Mucosa of rectum (tissue), 2 donors: ENCODE measurements at regions not wholly inside any gene's neighbourhood (a gene's known extent, or its start where the extent isn't known, plus 50 kb on each side); places are given as distances from the start of the nearest gene placed in this dataset.

Experiments used
- H3K27ac ChIP-seq, 2 donors: one replicate each; pipeline ENCODE4 v1.7.0; 2013; ENCODE audit warnings: inconsistent platforms in 2 of 2, low read depth in 2 of 2, low read length in 2 of 2
- H3K27me3 ChIP-seq, 2 donors: one replicate each; pipeline ENCODE4 v1.7.0; 2013; ENCODE audit warnings: low read length in 2 of 2; ENCODE audit not compliant: control insufficient read depth in 2 of 2, insufficient read depth in 2 of 2
- H3K36me3 ChIP-seq, 2 donors: one replicate each; pipeline ENCODE4 v1.7.0; 2013; ENCODE audit warnings: low read length in 2 of 2; ENCODE audit not compliant: control insufficient read depth in 2 of 2, insufficient read depth in 2 of 2
- H3K4me1 ChIP-seq, 2 donors: one replicate each; pipeline ENCODE4 v1.7.0; 2013; ENCODE audit warnings: low read length in 2 of 2, mild to moderate bottlenecking in 1 of 2; ENCODE audit not compliant: control insufficient read depth in 2 of 2, insufficient read depth in 2 of 2
- H3K4me3 ChIP-seq, 2 donors: one replicate each; pipeline ENCODE4 v1.7.0; 2013; ENCODE audit warnings: low read length in 2 of 2
- H3K9ac ChIP-seq, 2 donors: one replicate each; pipeline ENCODE4 v1.7.0; 2013; ENCODE audit warnings: low read length in 2 of 2, low read depth in 1 of 2, mild to moderate bottlenecking in 1 of 2
- H3K9me3 ChIP-seq, 2 donors: one replicate each; pipeline ENCODE4 v1.7.0; 2013; ENCODE audit warnings: low read length in 2 of 2; ENCODE audit not compliant: control insufficient read depth in 2 of 2
- donor health status: healthy.
- donor health status: Normal muscosa, but diverticular disease.

DNA sequence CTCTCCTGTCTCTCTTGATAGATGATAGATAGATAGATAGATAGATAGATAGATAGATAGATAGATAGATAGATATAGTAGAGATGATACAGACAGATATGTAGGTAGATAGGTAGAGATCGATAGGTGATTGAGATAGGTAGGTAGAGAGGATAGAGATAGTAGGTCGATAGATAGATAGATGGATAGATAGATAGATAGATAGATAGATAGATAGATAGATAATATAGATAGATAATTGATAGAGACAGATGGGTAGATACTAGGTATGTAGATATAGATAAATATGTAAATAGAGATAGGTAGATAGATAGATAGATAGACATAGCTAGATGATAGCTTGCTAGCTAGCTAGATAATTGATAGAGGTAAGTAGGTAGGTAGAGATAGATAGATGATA, 1154.2 kb upstream of the AUTS2 start:
- H3K9me3 ChIP-seq, result no peaks in the 10 kb centered on the region
- H3K9ac ChIP-seq, result no peak overlapping the region
- no peaks in the 10 kb centered on the region for H3K36me3 ChIP-seq
- no peaks in the 10 kb centered on the region for H3K4me1 ChIP-seq
- no peak overlapping the region for H3K27ac ChIP-seq
- no peaks in the 10 kb centered on the region for H3K27me3 ChIP-seq
- H3K4me3 ChIP-seq, result no peak overlapping the region

DNA sequence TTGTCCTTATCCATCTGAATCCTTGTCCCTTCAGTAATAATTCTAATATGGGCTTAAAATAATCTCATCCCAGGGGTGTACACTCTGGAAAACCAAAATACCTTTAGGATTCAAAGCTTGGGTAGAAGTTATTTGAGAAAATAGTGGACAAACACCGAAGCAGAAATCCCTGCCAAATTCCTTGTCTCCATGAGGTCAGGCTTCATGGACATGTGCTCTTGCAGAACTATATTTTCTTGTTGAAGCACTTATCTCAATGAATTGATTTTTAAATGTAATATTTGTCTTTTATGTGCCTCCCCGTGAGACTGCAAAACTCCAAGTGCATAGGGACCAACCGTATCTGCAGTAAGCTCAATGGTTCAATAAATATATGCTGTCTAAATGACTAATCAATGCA, 1153.3 kb upstream of the AUTS2 start:
- Histone ChIP-seq H3K9ac (no peak overlapping the region), H3K9me3 (no peaks in the 10 kb centered on the region), H3K4me1 (no peaks in the 10 kb centered on the region), H3K4me3 (no peak overlapping the region), H3K27me3 (no peaks in the 10 kb centered on the region), H3K27ac (no peak overlapping the region), H3K36me3 (no peaks in the 10 kb centered on the region)

DNA sequence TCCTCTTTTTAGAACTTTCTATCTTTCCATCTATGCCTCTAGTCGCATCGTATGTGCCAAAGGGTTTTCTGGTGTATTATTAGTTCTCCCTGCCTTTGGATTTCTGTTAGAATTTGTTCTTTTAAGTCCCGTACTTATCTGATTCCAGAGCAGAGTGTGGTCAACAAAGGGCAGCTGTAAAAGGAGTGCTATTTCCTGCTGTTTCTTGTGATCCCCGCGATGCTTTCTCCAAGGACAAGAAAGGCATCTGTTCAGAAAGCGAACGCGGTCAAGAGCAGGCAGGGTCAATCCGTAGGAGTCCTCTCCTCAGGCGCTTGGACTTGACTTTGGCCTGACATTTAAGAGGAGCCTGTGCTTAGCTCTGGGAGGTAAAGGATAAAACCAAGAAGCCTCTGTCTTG, 1152.1 kb upstream of the AUTS2 start:
- Histone ChIP-seq H3K9me3 (no peaks in the 10 kb centered on the region), H3K27ac (no peak overlapping the region), H3K27me3 (no peaks in the 10 kb centered on the region), H3K36me3 (no peaks in the 10 kb centered on the region), H3K9ac (no peak overlapping the region), H3K4me3 (no peak overlapping the region), H3K4me1 (no peaks in the 10 kb centered on the region)

DNA sequence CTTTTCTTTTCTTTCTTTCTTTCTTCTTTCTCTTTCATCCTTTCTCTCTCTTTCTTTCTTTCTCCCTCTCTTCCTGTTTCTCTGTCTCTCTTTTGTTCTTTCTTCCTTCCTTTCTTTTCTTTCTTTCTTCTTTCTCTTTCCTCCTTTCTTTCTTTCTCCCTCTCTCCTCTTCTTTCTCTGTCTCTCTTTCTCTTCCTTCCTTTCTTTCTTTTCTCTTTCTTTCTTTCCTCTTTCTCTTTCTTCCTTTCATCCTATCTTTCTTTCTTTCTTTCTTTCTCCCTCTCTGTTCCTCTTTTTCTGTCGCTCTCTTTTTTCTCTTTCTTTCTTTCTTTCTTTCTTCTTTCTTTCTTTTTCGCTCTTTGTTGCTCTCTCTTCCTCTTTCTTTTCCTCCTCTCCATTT, 1149.2 kb upstream of the AUTS2 start:
- Histone ChIP-seq H3K9ac (no peak overlapping the region), H3K9me3 (no peaks in the 10 kb centered on the region), H3K36me3 (no peaks in the 10 kb centered on the region), H3K27ac (no peak overlapping the region), H3K4me3 (no peak overlapping the region), H3K4me1 (no peaks in the 10 kb centered on the region), H3K27me3 (no peaks in the 10 kb centered on the region)

DNA sequence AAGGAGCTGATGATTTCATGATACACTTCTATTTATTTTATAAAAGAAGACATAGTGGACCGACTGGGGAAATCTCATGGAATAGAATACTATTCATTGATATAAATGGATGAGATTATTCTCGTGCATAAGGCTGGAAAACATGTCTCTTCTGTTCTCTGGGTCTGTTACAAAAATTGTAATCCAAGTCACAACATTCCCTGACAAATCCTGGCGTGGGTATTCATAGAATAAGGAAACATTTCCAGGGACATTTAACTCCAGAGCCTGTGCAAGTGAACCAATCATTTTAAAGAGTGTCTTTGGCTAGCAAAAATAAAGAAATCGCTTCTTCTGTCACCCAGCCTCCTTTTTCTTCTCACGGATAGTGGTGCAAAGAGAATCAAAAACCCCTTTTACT, 1148.5 kb upstream of the AUTS2 start:
- Histone ChIP-seq H3K9me3 (no peaks in the 10 kb centered on the region), H3K9ac (no peak overlapping the region), H3K4me1 (no peaks in the 10 kb centered on the region)

DNA sequence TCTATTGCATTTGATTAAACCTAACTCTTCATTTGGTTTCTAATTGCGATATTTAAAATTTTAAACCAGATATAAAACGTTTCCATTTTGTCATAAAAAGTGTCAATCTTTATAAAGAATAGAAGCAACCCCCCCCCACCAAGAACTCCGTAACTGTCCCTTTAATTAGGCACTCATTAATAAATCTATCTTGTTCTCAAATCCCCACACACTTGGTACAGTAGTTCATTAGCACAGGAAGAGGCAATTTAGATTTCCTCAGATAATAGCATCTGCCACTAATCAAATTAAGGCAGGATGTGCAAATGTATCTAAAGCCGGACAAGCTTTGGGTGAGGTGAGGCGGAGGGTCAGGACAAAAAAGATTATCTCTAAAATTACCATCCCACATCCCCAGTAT, 1143.3 kb upstream of the AUTS2 start:
- Histone ChIP-seq H3K9me3 (peaks cover 0 to 5% of the 10 kb centered on the region in 2 donors), H3K36me3 (no peaks in the 10 kb centered on the region), H3K9ac (no peak overlapping the region), H3K27me3 (no peaks in the 10 kb centered on the region), H3K4me1 (no peaks in the 10 kb centered on the region), H3K4me3 (no peak overlapping the region), H3K27ac (no peak overlapping the region)

More for the DNA sequence above, 1148.5 kb upstream of the AUTS2 start:
- Histone ChIP-seq H3K27ac (no peak overlapping the region), H3K27me3 (no peaks in the 10 kb centered on the region), H3K4me3 (no peak overlapping the region), H3K36me3 (no peaks in the 10 kb centered on the region)

DNA sequence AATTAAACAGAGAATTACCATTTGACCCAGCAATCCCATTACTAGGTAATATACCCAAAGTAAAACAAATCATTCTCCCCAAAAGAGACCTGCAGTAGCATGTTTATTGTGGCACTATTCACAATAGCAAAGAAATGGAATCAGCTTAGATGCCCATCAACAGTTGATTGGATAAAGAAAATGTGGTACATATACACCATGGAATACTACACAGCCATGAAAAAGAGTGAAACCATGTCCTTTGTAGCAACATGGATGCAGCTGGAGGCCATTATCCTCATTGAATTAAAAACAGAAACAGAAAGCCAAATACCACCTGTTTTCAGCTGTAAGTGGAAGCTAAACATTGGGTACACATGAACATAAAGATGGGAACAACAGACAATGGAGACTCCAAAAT, 1141.8 kb upstream of the AUTS2 start:
- H3K4me3 ChIP-seq, result no peak overlapping the region

DNA sequence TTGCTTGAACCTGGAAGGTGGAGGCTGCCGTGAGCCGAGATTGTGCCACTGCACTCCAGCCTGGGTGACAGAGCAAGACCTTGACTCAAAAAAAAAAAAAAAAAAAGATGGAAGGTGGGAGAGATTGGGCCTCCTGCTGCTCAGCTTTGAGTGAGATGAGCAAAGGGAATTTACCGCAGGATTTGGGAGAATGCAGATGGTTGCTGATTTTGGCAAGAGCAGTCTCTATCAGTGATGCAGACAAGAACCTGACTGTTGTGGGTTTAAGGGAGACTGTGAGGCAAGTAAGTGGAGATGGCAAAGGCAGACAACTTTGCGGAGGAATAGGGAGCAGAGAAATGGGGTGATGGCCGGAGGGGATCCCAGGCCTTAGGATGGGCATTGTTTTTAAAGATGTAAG, 1140.8 kb upstream of the AUTS2 start:
- Histone ChIP-seq H3K4me1 (no peaks in the 10 kb centered on the region), H3K27me3 (no peaks in the 10 kb centered on the region), H3K9ac (no peak overlapping the region), H3K9me3 (peaks cover 0 to 5% of the 10 kb centered on the region in 2 donors), H3K36me3 (no peaks in the 10 kb centered on the region), H3K4me3 (no peak overlapping the region), H3K27ac (no peak overlapping the region)

More for the DNA sequence above, 1141.8 kb upstream of the AUTS2 start:
- H3K36me3 ChIP-seq, result no peaks in the 10 kb centered on the region
- no peaks in the 10 kb centered on the region for H3K27me3 ChIP-seq
- H3K9ac ChIP-seq, result no peak overlapping the region
- H3K9me3 ChIP-seq, result peaks cover 0 to 5% of the 10 kb centered on the region in 2 donors
- H3K27ac ChIP-seq, result no peak overlapping the region
- H3K4me1 ChIP-seq, result no peaks in the 10 kb centered on the region

DNA sequence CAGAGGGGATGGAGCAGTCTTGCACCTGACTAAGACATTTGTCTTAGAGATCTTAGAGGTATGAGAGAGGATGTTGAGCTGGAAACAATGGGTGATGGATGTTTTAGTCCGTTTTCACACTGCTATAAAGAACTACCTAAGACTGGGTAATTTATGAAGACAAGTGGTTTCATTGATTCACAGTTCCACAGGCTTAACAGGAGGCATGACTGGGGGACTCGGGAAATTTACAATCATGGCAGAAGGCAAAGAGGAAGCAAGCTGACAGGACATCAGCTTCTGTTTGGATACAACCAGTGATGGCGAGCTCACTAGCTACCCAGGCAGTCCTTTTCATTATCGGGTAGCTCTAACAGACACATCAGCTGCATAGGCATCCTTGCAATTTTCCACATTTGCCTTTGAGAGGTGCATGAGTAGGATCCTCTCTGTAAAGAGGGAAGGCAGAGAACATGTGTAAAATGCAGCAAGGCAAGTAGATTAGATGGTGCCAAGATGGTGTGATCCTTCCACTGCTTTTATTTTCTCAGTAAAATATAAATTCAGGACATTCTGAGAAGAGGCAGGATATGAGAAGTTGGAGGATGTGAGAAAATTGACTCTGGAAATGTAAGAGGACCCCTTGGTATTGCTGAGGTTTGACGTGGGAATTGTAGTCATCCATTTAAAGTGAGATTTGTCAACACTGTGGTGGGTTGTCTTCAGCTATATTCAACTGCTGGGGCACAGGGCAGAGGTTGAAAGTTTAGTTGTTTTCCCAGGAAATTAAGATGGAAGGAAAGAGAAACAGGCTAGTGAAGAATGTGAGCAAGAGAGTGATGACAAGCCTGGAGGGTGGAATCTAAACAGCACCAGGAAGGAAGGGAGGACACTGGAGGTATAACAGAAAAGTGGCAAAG, 1140.0 kb upstream of the AUTS2 start:
- no peaks in the 10 kb centered on the region for H3K27me3 ChIP-seq
- no peaks in the 10 kb centered on the region for H3K4me1 ChIP-seq
- no peaks in the 10 kb centered on the region for H3K36me3 ChIP-seq
- peaks cover 0 to 5% of the 10 kb centered on the region in 2 donors for H3K9me3 ChIP-seq
- no peak overlapping the region for H3K27ac ChIP-seq
- H3K4me3 ChIP-seq, result no peak overlapping the region
- no peak overlapping the region for H3K9ac ChIP-seq

DNA sequence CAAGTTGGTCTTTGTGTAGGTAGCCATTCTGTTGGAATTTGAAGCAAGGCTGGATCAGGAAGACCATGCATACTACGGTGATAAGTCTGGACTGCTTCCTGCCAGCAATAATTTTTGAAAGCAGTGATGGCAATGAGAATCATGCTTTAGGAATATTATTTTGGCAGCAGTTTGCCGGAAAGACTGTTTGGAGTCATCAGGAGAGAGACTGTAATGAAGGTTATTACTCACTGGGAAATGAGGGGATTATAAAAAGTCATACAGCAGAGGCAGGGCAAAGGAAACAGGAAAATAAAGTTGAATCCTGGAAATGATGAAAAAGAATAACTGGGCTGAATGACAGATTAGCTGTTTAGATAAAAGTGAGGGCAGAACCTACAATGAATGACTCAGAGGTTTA, 1136.8 kb upstream of the AUTS2 start:
- Histone ChIP-seq H3K4me3 (no peak overlapping the region), H3K27me3 (no peaks in the 10 kb centered on the region), H3K9me3 (peaks cover 0 to 3% of the 10 kb centered on the region in 2 donors), H3K27ac (no peak overlapping the region), H3K4me1 (no peaks in the 10 kb centered on the region), H3K36me3 (no peaks in the 10 kb centered on the region), H3K9ac (no peak overlapping the region)
